ENCODE measurements at regions not wholly inside any gene's neighbourhood (a gene's known extent, or its start where the extent isn't known, plus 50 kb on each side); places are given as distances from the start of the nearest gene placed in this dataset.

DNA sequence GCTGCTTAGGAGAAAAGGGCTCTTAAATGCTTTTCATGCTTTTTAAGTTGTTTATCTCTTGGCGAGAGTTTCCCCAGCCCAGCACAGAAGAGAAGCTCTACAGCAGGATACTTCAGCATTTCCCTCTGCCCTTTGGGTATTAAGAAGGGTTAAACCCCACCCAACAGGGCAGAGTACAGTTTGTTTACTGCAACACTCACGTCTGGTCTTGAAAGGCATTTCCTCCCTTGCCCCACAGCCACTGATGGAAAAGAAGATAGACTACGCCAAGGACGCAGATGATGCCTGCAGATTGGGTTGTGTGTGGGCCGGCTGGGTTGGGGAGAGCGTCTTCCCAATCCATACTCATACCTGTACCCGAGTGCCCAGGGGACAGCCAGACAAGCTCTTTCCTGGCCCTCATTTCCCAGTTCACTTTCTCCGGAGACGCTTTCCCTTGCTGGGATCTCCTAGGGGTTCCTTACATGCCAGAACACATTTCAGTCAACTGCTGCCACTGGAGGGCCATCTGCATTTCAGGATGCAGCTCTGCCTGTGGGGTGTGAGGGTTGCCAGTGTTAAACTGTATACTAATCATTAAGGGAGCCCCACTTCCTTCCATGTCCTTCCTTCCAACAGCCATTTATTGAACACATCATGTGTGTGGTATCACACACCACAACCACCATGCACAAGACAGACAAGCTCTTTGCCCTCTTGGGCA, 96.5 kb upstream of the DHX15 start:
- TF ChIP-seq, protein P1, sequence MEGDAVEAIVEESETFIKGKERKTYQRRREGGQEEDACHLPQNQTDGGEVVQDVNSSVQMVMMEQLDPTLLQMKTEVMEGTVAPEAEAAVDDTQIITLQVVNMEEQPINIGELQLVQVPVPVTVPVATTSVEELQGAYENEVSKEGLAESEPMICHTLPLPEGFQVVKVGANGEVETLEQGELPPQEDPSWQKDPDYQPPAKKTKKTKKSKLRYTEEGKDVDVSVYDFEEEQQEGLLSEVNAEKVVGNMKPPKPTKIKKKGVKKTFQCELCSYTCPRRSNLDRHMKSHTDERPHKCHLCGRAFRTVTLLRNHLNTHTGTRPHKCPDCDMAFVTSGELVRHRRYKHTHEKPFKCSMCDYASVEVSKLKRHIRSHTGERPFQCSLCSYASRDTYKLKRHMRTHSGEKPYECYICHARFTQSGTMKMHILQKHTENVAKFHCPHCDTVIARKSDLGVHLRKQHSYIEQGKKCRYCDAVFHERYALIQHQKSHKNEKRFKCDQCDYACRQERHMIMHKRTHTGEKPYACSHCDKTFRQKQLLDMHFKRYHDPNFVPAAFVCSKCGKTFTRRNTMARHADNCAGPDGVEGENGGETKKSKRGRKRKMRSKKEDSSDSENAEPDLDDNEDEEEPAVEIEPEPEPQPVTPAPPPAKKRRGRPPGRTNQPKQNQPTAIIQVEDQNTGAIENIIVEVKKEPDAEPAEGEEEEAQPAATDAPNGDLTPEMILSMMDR (IDR thresholded peaks at IDR 0.05), result no peak
- no peak for TF ChIP-seq EP300 (IDR thresholded peaks at IDR 0.05)
- no peak for TF ChIP-seq POLR2AphosphoS5 (IDR thresholded peaks at IDR 0.05)
